ENCODE measurements at regions not wholly inside any gene's neighbourhood (a gene's known extent, or its start where the extent isn't known, plus 50 kb on each side); places are given as distances from the start of the nearest gene placed in this dataset.
"Not testable (repeated sequence)": the region's sequence is repeated elsewhere in the genome, so short reads cannot be mapped to it uniquely, and the experiment has no call there.

DNA sequence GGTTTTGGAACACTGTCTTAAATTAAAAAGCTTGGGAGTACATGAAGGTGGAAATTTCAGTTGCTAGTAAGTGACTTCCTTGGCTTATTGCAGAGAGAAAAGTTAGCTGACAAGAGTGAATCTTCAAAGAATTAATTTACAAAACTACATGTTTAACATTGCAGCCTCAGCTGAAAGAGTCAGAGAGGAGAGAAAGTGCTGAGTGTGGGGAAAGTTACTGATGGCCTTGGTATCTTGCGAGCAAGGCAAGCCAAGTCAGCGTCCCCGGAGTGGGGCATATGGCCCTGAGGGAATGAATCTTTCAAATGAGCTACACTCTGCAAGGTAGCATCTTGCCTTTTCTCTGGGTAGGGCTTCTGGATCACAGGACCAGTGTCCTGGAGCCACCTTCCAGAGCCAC, 131.3 kb downstream of the LPIN1 start:
- TF ChIP-seq, protein P1, sequence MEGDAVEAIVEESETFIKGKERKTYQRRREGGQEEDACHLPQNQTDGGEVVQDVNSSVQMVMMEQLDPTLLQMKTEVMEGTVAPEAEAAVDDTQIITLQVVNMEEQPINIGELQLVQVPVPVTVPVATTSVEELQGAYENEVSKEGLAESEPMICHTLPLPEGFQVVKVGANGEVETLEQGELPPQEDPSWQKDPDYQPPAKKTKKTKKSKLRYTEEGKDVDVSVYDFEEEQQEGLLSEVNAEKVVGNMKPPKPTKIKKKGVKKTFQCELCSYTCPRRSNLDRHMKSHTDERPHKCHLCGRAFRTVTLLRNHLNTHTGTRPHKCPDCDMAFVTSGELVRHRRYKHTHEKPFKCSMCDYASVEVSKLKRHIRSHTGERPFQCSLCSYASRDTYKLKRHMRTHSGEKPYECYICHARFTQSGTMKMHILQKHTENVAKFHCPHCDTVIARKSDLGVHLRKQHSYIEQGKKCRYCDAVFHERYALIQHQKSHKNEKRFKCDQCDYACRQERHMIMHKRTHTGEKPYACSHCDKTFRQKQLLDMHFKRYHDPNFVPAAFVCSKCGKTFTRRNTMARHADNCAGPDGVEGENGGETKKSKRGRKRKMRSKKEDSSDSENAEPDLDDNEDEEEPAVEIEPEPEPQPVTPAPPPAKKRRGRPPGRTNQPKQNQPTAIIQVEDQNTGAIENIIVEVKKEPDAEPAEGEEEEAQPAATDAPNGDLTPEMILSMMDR (IDR thresholded peaks at IDR 0.05), result no peak
- intact Hi-C loops (cut with DNase I, micrococcal nuclease), result no loop called here
- H3K9me3 ChIP-seq, result no peaks in the 10 kb centered on the region
- H3K4me1 ChIP-seq (ENCODE audit: low read depth), result no peaks in the 10 kb centered on the region
- ATAC-seq (no peak), DNase-seq (no peak)
- H3K4me3 ChIP-seq, result no peak overlapping the region
- no peaks in the 10 kb centered on the region for H3K36me3 ChIP-seq (ENCODE audit: low read depth)

GRCh38 chr2:11885253-11885652, 138.8 kb downstream of the LPIN1 start:
- DNase-seq; H3K4me3 ChIP-seq; ATAC-seq; H3K4me1 ChIP-seq (ENCODE audit: low read depth); intact Hi-C loops (cut with DNase I, micrococcal nuclease); H3K36me3 ChIP-seq (ENCODE audit: low read depth): not testable (repeated sequence)
- peaks cover 13% of the 10 kb centered on the region for H3K9me3 ChIP-seq

DNA sequence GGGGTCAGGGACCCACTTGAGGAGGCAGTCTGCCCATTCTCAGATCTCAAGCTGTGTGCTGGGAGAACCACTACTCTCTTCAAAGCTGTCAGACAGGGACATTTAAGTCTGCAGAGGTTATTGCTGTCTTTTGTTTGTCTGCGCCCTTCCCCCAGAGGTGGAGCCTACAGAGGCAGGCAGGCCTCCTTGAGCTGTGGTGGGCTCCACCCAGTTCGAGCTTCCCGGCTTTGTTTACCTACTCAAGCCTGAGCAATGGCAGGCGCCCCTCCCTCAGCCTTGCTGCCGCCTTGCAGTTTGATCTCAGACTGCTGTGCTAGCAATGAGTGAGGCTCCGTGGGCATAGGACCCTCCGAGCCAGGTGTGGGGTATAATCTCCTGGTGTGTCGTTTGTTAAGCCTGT, 140.5 kb downstream of the LPIN1 start:
- H3K36me3 ChIP-seq (ENCODE audit: low read depth); DNase-seq; intact Hi-C loops (cut with DNase I, micrococcal nuclease); ATAC-seq; H3K4me3 ChIP-seq; H3K4me1 ChIP-seq (ENCODE audit: low read depth): not testable (repeated sequence)
- peaks cover 13% of the 10 kb centered on the region for H3K9me3 ChIP-seq

DNA sequence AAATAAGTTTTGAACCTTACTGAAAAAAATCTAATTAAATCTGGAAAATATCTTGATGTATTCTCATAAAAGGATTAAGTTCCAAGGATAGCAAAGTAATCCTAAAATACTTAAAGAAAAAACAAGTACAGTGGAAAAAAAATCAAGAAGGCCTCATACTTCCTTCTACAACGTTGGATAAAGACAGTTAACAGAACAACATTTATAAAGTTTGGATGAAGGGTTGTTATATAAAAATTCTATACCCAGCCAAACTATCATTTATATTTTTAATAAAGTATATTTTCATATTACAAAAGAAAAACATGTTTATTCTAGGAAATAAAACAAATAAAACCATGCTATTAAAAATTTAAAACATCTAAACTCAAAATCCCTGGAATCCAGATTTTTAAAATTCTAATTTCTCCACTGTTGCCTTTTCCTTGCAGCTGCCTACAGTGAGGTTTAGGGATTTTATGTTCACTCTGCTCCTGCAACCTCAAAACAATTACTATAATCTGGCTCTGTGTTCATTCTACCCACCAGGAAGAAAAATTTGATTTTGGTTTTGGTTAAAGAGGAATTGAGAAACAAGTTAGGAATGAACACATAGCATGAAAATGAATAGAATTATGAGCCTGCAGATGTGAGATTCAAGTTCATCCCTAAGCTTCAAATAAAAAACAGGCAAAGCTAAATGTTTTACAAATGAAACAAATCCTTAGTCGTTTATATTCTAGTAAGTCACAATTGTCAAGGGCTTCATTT, 142.8 kb downstream of the LPIN1 start:
- TF ChIP-seq, protein P1 (IDR thresholded peaks at IDR 0.05), result no peak
- intact Hi-C loops (cut with DNase I, micrococcal nuclease), result no loop called here
- ATAC-seq (no peak), DNase-seq (no peak)
- Histone ChIP-seq H3K4me1 (ENCODE audit: low read depth) (no peaks in the 10 kb centered on the region), H3K9me3 (peaks cover 13% of the 10 kb centered on the region), H3K36me3 (ENCODE audit: low read depth) (no peaks in the 10 kb centered on the region), H3K4me3 (no peak overlapping the region)

GRCh38 chr2:11889854-11890253, 143.4 kb downstream of the LPIN1 start:
- DNase-seq (no peak), ATAC-seq (no peak)
- TF ChIP-seq, protein P1 (IDR thresholded peaks at IDR 0.05), result no peak
- no peaks in the 10 kb centered on the region for H3K4me1 ChIP-seq (ENCODE audit: low read depth)
- intact Hi-C loops (cut with DNase I, micrococcal nuclease), result no loop called here
- H3K4me3 ChIP-seq, result no peak overlapping the region
- peaks cover 13% of the 10 kb centered on the region for H3K9me3 ChIP-seq
- H3K36me3 ChIP-seq (ENCODE audit: low read depth), result no peaks in the 10 kb centered on the region

- DNase-seq (no peak), ATAC-seq (no peak)
- TF ChIP-seq, protein P1 (IDR thresholded peaks at IDR 0.05), result no peak
- H3K36me3 ChIP-seq (ENCODE audit: low read depth), result no peaks in the 10 kb centered on the region
- no peak overlapping the region for H3K4me3 ChIP-seq
- H3K9me3 ChIP-seq, result peaks cover 13% of the 10 kb centered on the region
- intact Hi-C loops (cut with DNase I, micrococcal nuclease), result no loop called here
- H3K4me1 ChIP-seq (ENCODE audit: low read depth), result no peaks in the 10 kb centered on the region
Measured at GRCh38 chr2:11891028-11891427, 144.6 kb downstream of the LPIN1 start.

Data from mucosa of descending colon (tissue), 3 donors.